Activated T-helper 9 cell treated with anti-CD3 and anti-CD28 coated beads, Interleukin-2, amount 50 U/mL, for 16 hours (primary cell): ENCODE measurements at regions not wholly inside any gene's neighbourhood (a gene's known extent, or its start where the extent isn't known, plus 50 kb on each side); places are given as distances from the start of the nearest gene placed in this dataset.

ENCODE experiments used
- DNase-seq: peaks from one replicate; pipeline ENCODE4 v3.0.0-alpha.2; 2020; ENCODE audit warnings: low read depth

DNA sequence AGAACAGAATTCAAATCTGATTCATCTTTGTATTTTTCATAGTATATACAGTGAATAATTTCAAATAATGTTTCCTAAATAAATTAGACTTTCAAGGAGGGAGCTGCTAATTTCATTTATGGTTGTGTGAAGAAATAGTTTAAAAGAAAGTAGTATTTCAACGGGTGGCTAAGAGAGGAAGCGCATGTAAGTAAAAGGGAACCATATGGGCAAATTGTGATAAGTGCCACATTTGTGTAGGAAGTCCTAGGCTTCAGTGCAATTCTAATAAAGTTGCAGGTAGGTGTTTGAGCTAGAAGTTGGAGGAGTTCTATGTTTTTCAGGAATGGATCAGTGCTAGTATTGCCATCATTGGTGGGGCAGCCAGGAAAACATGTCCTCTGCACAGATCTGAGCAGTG lies 178.8 kb upstream of the PRDM1 start:
- DNase-seq = no peak

DNA sequence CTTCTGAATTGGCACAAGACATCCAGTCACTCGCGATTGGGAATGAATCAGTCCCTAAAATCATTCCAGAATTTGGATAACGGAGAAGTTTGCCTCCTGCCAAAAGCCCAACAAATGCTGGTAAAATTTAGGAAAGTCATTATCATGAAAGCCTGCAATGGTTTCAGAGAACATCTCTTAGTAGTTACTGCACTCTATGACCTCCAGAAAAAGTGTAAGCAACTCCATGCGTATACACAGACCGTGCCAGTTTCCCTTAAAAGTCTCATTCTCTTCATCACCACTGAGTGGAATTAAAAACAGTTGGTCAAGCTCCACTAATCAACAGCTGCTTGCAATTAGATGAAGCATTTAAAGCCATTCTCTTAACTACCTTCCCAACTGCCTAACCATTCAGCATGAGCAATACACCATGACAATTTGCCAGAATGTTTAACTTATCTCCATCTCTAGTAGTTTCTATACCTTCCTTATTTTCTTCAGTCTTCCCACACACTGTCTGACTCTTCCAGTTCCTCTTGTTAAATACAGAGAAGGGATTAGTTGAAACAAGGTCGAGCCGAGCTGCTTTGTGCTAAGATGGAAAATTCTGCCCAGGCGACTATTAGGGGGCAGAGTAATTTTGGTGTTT lies 183.6 kb upstream of the PRDM1 start:
- DNase-seq = no peak

DNA sequence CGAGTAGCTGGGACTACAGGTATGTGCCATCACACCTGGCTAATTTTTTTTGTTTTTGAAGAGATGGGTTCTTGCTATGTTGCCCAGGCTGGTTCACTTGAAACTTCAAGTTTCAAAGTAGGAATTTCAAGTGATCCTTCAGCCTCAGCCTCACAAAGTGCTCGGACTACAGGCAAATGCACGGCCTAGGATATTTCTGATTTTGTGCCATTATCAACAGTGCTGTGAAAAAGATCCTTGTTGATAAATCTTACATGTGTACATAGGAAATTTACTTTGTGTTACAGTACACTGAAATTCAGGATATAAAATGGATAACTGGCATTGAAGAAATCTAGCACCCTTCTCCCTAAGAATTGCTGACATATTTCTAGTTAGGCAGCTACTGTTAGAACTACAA lies 184.6 kb upstream of the PRDM1 start:
- DNase-seq = no peak

- no peak for DNase-seq
Measured at GRCh38 chr6:105900125-105900937, 185.8 kb upstream of the PRDM1 start.

DNA sequence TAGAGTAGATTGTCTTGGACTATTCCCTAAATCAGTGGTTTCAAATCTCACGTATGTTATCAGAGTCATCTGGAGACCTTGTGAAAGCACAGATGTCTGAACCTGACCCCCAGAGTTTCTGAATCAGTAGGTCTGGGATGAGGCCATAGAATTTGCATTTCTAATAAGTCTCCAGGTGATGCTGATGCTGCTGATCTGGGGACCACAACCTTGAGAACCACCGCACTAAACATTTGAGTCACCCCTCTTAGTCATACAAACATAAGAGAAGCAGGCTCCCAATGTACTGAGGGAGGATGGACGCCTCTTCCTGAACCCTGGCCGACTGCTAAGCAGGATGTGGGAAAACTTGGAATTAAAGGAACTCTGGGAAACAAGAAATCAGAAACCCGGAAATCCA lies 187.8 kb upstream of the PRDM1 start:
- DNase-seq = no peak

DNA sequence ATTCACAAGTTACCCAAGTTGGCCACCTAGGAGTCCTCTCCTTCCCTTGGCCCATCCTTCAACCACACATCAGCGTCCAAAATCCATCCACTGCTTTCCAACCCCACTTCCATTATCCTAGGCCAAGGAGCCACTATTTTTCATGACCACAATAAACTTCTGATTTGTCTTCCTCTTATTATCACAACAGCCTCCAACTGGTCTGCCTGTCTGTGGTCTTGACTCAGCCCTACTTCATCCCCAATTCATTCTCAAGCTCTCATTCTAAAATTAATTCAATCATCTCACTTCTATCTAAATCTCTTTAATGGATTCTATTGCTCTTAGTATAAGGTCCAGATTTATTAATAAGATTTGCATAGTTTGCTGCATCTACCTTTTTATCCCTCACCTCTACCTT lies 189.0 kb upstream of the PRDM1 start:
- no peak for DNase-seq

DNA sequence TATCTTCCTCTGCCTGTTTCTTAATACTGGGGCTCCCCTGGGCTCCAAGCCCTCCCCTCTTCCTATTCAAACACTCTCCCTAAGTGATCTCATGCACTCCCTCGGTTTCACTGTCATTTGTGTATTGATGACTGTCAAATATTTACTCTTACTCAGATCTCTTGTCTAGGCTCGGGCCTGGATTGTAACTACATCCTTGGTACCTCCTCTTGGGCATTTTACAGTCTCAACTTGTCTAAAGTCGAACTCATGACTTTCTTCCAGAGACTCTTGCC lies 189.4 kb upstream of the PRDM1 start:
- no peak for DNase-seq

DNA sequence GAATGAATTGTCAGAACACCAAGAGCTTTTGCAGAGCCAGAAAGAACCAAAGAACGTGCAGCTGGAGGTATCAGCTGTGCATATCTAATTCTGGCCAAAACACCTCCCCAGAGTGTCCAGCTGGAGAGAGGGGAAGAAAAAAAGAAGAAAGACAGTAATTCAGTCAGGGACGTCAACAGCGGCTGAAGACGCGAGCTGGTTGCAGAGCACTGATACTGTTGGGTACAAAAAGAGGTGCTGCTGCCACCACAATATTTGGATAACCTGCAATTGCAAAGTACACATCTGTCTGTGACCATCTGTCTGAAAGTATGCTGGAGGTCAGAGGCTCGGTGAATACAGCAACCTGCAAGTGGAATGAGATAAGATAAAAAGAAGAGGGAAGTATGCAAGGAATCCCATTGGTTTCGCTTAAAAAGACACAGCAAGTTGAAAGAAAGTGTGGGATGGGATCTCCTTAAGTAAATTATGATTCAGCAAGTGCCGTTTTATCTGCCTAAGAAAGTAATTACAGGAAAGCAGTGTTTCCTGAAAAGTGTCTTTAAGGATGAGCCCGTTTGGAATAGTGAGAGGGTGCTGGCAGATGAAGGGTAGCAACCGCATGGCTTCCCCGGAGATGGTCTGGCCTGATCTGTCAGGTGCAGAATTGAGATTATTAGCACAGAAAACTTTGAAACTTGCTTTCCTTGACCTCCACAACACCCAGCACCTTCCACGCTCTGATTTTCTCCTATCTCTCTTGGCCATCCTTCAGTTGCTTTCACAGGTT lies 189.9 kb upstream of the PRDM1 start:
- DNase-seq = no peak

- no peak for DNase-seq
Measured at GRCh38 chr6:105894556-105894955, 191.6 kb upstream of the PRDM1 start.

- DNase-seq = no peak
Measured at GRCh38 chr6:105893741-105894140, 192.4 kb upstream of the PRDM1 start.

DNA sequence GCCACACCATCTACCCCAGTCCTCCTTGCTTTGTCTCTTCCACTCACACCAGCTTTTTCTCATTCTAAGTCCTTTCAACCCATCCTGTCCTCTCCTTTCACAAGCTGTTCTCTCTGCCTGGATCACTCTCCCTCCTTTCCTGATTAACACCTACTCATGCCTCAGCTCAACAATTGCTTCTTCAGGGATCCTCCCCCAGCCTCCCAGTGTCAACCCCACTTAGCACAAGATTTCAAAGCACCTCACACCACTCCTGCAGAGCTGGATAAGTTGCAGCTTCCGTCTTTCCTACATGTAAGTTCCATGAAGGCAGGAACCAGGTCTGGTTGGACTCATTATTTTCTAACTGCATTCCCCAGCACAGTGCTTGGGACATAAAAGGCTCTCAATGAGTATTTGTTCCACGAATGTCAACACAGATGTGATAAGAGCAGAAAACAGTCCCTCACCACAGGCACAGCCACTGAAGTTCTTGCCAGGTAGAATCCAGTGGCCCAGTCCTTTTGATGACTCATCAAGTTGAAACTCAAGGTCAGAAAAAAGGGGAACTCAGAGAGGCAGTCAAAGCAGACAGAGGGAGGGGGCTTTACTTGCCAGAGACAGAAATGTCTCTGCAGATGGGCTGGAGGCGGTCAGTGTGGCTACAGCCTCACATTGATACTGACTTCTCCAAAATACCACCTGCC lies 193.4 kb upstream of the PRDM1 start:
- no peak for DNase-seq

DNA sequence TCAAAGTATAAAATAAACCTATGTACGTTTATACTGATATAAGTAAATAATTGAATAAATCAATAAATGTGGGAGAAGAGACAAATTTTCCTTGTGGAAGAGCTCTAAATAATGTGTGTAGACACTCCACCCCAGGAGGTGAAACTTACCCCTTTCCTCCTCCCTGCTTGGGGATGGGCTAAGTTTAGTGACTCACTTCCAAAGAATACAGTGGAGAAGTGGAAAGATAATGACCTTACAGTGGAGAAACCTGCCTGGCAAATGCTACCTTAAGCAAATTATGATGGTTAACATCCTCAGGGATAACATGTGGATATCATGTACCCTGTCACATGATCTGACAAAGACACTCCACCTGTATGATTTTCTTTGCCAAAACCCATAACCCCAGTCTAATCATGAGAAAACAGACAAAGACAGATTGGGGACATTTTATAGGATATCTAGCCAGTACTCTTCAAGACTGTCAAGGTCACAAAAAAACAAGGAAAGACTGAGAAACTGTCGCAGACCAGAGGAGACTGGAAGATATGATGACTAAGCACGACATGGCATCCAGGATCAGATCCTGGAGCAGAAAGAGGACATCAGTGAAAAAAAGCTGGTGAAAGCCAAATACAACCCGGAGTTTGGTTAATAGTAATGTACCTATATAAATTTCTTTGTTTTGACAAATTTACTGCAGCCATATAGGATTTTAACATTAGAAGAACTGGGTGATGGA lies 195.5 kb upstream of the PRDM1 start:
- no peak for DNase-seq

DNA sequence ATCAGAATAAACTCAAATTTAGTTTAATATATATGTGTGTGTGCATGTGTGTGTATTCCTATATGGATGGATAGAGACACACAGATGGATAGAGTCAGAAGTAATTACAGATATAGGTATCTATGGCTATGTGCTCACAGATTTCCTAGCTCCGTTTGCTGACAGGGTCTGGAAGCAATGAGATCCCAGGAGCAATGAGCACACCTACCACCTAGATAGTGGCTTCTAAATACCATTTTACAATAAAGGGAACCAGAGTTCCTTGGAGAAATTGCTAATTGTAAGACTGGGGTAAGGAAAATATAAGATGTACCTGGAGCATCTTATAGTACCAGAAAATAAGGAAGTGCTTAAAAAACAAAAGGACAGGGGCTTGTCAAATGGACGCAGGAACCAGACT lies 196.2 kb upstream of the PRDM1 start:
- no peak for DNase-seq

DNA sequence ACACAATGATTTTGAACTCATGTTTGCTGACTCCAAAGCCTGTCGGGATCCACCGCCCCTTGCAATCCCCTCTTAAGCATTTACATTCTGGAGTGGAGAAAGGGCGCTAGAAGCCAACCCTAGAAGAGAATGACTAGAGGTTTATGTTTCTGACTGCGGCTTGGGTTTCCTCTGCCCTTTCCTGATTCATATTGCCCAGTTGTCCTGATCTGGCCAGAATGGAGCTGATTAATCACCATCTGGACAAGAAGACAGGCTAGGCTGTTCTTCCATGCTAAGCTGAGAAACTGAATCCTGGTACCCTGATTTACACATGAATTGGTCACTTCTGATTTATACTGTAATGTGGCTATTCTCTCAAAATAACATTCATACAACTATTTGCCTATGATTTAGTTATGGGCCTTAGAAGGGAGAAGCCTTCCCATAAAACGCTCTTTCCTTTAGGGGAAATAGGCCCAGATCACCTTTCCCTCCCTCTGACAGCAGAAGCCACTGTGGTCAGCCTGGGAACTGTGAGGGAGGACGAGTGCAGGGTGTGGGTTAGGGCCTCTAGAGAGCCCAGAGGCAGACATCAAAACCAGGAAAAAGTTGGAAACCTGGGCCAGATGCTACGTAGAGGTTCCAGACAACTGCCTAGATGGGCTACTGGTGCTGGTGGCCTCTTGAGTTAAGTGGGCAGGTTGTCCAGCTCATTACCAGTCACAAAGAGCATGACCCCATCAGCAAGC lies 199.2 kb upstream of the PRDM1 start:
- no peak for DNase-seq

- DNase-seq = no peak
Measured at GRCh38 chr6:105886066-105886813, 199.9 kb upstream of the PRDM1 start.

- no peak for DNase-seq
Measured at GRCh38 chr6:105884426-105884825, 201.7 kb upstream of the PRDM1 start.

GRCh38 chr6:105884011-105884410 lies 202.1 kb upstream of the PRDM1 start:
- DNase-seq = no peak

- DNase-seq = no peak
Measured at GRCh38 chr6:105882828-105883227, 203.3 kb upstream of the PRDM1 start.

GRCh38 chr6:105882121-105882803 lies 203.9 kb upstream of the PRDM1 start:
- no peak for DNase-seq

GRCh38 chr6:105881608-105882007 lies 204.5 kb upstream of the PRDM1 start:
- DNase-seq = no peak
